Occipital lobe (tissue), 1 donor: ENCODE measurements at regions not wholly inside any gene's neighbourhood (a gene's known extent, or its start where the extent isn't known, plus 50 kb on each side); places are given as distances from the start of the nearest gene placed in this dataset.
A peak's percentile ranks its signal among the peaks of the same experiment; 100 is the strongest.

Experiments used
- DNase-seq: peaks from one replicate; lab custom pipeline; 2025; lab: John Stamatoyannopoulos, UW

GRCh38 chr18:72194072-72194471, 350.1 kb downstream of the CBLN2 start:
- DNase-seq, result no peak

DNA sequence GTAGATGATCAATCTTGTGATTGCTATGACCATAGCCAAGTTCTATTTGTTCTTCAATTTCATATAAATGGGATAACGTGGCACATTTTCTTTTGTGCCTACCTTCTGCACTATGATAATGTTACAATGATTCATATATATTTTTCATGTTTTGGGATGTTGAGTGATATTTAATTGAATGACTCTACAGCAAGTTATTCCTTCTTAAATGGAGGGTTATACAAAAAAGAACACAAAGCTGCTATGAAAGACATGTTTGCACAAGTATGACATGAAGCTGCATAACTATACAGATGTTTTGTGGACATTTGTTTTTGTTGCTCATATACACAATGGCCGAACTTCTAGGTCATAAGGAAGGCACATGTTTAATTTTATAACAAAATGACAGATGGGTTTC, 356.2 kb downstream of the CBLN2 start:
- no peak for DNase-seq

DNA sequence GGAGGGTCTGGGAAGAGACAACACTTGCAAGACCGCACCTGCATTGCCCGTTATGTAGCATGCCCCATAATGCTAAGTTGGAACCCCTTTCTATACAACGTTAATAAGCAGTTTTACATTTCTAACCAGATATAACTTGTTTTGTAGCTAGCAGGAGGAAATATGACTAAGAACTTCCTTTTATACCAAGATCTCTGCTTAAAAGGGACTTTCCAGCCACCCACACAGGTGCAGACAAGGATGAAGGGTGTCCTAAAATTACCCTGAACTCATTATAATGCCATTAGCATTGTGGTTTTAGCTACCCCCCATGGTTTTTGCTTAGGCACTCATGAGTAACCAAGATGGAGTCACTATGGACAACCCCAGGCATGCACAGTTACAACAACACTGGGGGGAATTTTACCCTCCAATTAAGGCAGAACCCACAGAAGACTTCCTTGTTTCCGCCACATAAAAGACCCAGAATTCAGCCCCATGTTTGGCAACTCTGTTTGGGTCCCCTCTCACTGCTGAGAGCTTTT, 362.8 kb downstream of the CBLN2 start:
- DNase-seq, result no peak

- DNase-seq, result no peak
Measured at GRCh38 chr18:72180689-72181088, 363.5 kb downstream of the CBLN2 start.

GRCh38 chr18:72174972-72175649, 369.0 kb downstream of the CBLN2 start:
- DNase-seq, result no peak

DNA sequence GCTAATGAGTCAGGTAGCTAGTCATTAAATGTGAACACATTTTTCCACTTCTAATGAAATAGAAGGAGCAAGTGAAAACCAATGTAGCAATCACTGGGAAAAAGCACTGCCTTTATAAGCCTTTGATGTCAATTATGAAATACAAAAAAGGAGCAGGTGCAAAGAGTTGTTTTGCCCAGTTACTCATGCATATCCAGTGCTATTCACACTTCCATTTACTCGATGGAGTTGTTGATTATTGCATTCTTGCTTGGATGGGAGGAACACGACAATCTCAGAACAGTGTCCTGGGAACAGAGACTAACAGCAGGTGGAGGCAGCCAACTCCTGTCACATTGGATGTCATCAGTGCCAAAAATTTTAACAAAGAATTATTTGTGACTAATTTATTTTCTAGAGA, 372.5 kb downstream of the CBLN2 start:
- DNase-seq, result no peak

DNA sequence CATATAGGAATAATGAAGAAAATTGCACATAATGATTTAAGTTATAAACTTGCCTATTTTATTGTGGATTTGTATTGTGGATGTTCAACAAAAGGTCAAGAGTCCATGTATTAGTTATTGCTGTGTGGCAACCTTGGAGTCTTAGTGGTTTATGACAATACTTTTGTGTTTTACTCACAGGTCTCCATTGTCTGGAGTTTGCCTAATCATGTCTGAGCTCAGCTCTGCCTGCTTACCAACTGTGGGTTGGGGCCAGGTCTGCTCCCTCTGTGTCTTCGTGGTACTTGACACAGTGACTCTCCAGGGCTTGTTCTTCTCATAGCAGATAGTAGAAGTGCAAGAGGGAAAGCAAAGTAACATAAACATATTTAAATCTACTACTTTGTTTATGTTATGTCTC, 382.5 kb downstream of the CBLN2 start:
- no peak for DNase-seq

- DNase-seq, result no peak
Measured at GRCh38 chr18:72160510-72161445, 383.4 kb downstream of the CBLN2 start.

DNA sequence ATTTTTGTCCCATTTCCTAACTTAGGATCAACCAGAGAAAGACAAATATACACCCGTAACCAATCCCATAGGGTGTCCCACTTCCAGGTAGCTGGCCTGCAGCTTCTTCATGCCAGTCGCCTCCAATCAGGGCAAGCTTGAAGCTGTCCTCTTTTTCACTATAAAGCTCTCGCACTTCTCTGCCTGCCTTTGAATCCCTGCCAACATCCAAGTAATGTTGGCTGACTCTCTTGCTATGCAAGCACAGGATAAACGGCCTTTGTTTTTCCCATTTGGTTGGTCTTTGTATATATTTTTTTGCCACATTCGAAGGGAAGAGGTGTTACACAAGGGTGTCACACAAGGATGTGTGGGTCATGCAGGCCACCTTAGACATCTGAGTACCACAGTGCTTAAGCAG, 388.8 kb downstream of the CBLN2 start:
- DNase-seq, result peak; percentile 5

DNA sequence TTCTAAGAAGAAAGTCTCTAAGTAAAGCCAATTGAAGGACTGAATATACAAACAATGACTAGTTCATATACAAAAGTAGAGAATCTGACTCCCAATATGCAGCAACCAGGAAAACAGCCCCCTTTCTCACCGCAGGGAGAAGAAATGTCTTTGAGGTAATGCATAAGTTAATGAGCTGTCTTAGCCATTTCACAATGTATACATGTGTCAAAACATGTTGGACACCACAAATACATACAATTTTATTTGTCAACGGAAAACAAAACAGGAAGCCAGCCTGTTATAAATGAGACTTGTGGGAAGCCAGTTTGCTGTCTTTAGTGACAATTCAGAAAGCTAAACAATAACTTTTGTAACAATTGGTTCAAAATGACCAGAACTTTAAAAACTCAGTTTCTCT, 389.2 kb downstream of the CBLN2 start:
- DNase-seq, result no peak

DNA sequence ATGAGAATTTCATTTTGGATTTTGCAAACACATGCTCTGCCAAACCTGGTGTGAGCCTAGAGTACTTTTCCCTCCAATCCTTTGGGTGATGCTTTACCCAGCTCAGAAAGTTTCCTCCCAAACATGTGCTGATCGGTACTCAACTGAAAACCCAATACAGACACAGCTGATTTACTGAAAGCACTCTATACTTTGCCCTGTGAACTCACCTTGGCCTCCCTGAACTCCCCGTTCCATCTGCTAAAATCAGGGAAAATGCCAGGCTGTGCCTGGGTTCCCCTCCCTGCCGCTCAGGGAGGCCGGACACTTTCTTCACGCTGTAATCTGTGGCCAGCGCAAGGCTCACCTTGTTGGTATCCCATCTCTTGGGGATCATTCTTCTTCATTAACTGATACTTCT, 391.2 kb downstream of the CBLN2 start:
- no peak for DNase-seq

DNA sequence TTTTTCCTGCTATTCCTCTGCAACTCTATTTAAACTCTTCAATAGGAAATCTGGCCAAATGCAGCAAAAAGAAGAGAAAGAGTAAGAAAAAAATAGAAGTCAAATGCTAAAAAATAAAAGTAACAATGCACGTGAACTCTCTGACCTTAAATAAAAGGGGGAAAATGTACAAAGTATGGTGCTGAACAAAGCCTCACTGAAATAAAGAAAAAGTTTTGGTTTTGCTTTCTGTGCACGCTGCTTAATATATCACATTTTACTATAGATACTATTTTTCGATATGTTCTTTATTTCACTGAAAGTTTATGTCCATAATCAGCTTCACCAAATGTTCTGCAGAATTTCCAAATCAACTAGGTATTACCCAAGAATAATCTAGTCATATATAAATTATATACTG, 396.3 kb downstream of the CBLN2 start:
- DNase-seq, result no peak

DNA sequence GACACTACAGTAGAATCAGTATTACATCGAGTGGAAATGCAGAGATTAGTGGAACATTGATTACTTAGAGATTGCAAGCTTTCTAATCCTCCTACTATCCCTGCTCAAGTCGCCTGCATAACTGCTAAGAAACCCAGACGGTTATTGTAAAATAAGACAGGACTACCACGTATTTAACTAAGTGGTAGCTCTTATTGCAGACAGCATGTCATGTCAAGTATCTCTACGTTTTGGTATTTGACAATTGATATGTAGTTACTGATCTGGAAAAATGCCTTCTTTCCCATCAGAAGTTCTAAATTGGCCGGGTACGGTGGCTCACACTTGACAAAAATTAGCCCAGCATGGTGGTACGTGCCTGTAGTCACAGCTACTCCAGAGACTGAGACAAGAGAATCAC, 404.1 kb downstream of the CBLN2 start:
- DNase-seq, result no peak

GRCh38 chr18:72128649-72129048, 415.5 kb downstream of the CBLN2 start:
- no peak for DNase-seq

- DNase-seq, result no peak
Measured at GRCh38 chr18:72122103-72122502, 422.0 kb downstream of the CBLN2 start.

- DNase-seq, result no peak
Measured at GRCh38 chr18:72119082-72119481, 425.1 kb downstream of the CBLN2 start.

- no peak for DNase-seq
Measured at GRCh38 chr18:72114801-72115594, 429.1 kb downstream of the CBLN2 start.

DNA sequence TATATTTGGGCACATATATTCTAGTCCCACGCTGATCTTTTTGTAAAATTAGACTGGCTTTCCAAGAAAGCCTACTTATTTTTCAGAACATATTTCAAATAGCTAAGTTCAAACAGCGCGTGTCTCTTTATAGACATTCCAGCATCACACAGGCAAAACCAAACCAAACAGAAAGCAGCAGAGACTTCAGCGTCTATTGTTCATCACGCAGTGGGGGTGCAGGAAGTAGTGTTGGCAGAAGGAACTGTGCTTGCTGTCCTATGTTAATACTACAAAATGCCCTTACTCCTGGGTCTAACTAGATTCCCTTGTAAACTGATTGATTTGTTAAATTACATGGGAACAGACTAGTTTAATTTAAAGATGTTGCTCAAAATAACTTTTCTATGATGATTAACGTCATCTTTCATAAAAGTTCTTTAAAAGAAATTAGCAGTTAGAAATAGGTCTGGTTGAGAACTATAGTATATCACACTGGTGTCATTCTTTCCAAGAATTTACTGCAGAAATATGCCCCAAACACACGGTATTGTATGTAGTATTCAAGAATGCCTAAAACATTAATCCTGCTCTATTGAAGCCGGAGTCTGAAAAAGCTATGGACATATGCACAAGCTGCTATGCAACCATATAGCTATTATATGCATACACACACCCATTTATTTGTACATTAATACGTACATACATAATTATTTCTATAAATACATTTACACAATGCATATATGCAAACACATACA, 436.3 kb downstream of the CBLN2 start:
- DNase-seq, result no peak

DNA sequence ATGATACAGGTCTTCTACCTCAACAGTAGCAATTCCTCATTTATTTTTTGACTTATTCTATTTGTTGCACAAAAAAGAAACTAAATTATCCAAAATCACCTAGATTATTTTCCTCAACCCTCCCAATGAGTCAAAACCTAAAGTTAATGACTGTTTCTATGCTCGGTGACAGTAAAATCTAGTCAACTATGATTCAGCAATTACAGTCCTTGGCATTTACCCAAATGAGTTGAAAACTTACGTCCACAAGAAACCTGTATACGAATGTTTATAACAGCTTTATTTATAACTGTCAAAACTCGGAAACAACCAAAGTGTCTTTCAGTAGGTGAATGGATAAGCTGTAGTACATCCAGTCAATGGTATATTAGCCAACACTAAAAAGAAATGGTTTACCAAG, 439.3 kb downstream of the CBLN2 start:
- no peak for DNase-seq

- no peak for DNase-seq
Measured at GRCh38 chr18:72102412-72102811, 441.7 kb downstream of the CBLN2 start.

- no peak for DNase-seq
Measured at GRCh38 chr18:72100465-72101004, 443.6 kb downstream of the CBLN2 start.
